Neural progenitor cell (in vitro differentiated cells): ENCODE measurements at regions not wholly inside any gene's neighbourhood (a gene's known extent, or its start where the extent isn't known, plus 50 kb on each side); places are given as distances from the start of the nearest gene placed in this dataset.

Source experiments
- CTCF ChIP-seq: fragments of 200-600 bp; sonication (generic); IDR thresholded peaks from 2 replicates; pipeline ENCODE4 v1.5.1; 2017; ENCODE audit warnings: antibody characterized with exemption, mild to moderate bottlenecking
- EZH2phosphoT487 ChIP-seq: fragments of 200-600 bp; sonication (generic); IDR thresholded peaks from 2 replicates; pipeline ENCODE4 v1.6.1; 2017; ENCODE audit warnings: antibody characterized with exemption

- no peak for TF ChIP-seq CTCF
- TF ChIP-seq EZH2phosphoT487 = no peak
Measured at GRCh38 chr7:65457705-65458104, 84.0 kb downstream of the ZNF92 start.
